Activated T-helper 1 cell treated with anti-CD3 and anti-CD28 coated beads, Interleukin-12 subunit alpha, Interleukin-12 subunit beta, Interleukin-2, Interleukin-4 antibody, amounts not matched to agents 30 ng/mL and 10 ng/mL and 1 ng/mL, durations not matched to agents 14 hours and 24 hours and 36 hours (primary cell): ENCODE measurements at regions not wholly inside any gene's neighbourhood (a gene's known extent, or its start where the extent isn't known, plus 50 kb on each side); places are given as distances from the start of the nearest gene placed in this dataset.

Experiments used
- DNase-seq: peaks from one replicate; pipeline ENCODE4 v3.0.0; 2021; ENCODE audit warnings: low spot score
- H3K27ac Mint-ChIP-seq: one replicate; pipeline ENCODE4 v1.8.0; 2021; ENCODE audit warnings: mild to moderate bottlenecking, mixed read lengths
- H3K27me3 Mint-ChIP-seq: one replicate; pipeline ENCODE4 v1.8.0; 2022; ENCODE audit warnings: mild to moderate bottlenecking, moderate library complexity, mixed read lengths; ENCODE audit not compliant: insufficient read depth
- H3K36me3 Mint-ChIP-seq: one replicate; pipeline ENCODE4 v1.8.0; 2021; ENCODE audit warnings: low read depth, mixed read lengths
- H3K4me1 Mint-ChIP-seq: one replicate; pipeline ENCODE4 v1.8.0; 2021; ENCODE audit warnings: low read depth, mixed read lengths
- H3K4me3 Mint-ChIP-seq: one replicate; pipeline ENCODE4 v1.8.0; 2021; ENCODE audit warnings: mild to moderate bottlenecking, moderate library complexity, mixed read lengths
- H3K9me3 Mint-ChIP-seq: one replicate; pipeline ENCODE4 v1.8.0; 2021; ENCODE audit warnings: mixed read lengths
- intact Hi-C: fragments of 100-400 bp; cut with micrococcal nuclease; formaldehyde crosslinking; loops from one replicate; pipeline ENCODE4 v1.15.1; 2024

DNA sequence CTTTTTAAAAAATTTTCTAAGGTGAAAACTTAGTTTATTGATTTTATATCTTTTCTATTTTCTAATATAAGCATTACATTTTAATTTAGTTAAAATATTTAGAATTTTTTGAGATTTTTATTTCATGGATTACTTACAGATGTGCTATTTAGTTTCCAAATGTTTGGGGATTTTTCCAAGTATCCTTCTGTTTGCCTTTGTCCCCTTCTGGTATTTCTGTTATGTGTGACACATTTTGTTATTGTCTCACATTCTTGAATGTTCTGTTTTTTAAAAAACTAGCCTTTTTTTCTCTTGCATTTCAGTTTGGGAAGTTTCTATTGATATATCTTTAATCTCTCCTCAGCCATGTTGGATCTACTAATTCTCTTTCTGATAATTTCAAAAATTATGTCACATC, 234.9 kb downstream of the FAM170A start:
- Mint-ChIP-seq H3K36me3 (no peaks in the 10 kb centered on the region), H3K4me3 (no peak overlapping the region), H3K4me1 (no peaks in the 10 kb centered on the region), H3K9me3 (no peaks in the 10 kb centered on the region), H3K27me3 (no peaks in the 10 kb centered on the region), H3K27ac (no peak overlapping the region)
- intact Hi-C loops: no loop called here
- DNase-seq: no peak

DNA sequence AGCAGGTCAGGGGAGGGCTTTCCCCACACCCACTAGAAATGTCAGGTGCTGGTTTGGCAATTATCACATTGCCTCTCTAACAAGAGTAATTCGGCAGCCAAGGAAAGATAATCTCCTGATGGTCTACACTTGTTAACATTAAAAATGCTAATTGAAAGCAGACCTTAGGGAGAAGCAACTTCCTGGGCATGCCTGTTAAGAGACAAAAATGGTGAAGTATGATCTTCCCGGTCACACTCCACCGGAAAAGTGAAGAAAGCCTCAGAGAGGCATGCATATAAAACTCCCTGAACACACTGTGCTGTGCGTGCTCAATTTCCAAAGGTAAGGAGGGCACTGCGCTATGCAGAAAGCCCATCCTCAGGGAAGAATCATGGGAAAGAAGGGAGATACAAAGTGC, 244.3 kb downstream of the FAM170A start:
- no peaks in the 10 kb centered on the region for H3K36me3 Mint-ChIP-seq
- H3K9me3 Mint-ChIP-seq: no peaks in the 10 kb centered on the region
- intact Hi-C loops: no loop called here
- no peaks in the 10 kb centered on the region for H3K27me3 Mint-ChIP-seq
- no peak overlapping the region for H3K4me3 Mint-ChIP-seq
- DNase-seq: no peak
- no peaks in the 10 kb centered on the region for H3K4me1 Mint-ChIP-seq
- H3K27ac Mint-ChIP-seq: no peak overlapping the region

DNA sequence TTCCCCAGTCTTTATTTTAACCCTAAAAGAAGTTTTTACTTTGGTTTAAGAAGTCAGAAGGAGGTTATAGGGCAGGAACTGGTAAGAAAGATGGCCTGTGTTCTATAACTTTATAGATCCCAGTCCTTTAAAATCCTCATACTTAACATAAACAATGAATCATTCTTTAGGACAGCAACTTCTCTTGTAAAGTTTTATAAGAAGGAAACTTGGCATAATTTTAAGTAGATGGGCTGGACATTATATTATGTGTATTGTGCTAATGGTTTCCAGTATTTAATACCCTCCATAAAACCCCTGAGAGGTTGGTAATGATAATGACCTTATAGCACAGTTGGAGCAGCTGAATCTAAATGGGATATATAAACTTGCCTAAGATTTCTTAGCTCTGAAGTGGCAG, 247.2 kb downstream of the FAM170A start:
- Mint-ChIP-seq H3K27ac (no peak overlapping the region), H3K36me3 (no peaks in the 10 kb centered on the region), H3K4me3 (no peak overlapping the region), H3K9me3 (no peaks in the 10 kb centered on the region), H3K27me3 (no peaks in the 10 kb centered on the region), H3K4me1 (no peaks in the 10 kb centered on the region)
- DNase-seq: no peak
- intact Hi-C loops: no loop called here

DNA sequence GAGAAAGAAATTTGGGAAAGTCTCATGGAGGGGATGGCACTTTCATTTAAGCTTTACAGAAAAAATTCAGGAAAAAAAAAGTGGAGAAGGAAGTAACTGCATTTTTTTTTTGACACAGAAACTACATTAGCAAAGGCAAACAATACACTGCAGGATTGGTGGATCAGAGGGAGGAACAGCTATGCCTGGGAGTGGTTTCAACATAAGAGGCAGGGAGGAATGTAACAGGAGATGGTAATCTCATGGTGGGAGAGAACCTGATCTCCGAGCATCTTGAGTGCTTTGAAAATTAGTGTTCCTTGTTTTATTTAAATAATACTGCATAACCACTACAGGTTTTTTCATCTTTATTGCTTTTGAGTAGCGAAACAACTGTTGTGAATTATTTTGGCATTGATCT, 249.4 kb downstream of the FAM170A start:
- no peaks in the 10 kb centered on the region for H3K4me1 Mint-ChIP-seq

DNA sequence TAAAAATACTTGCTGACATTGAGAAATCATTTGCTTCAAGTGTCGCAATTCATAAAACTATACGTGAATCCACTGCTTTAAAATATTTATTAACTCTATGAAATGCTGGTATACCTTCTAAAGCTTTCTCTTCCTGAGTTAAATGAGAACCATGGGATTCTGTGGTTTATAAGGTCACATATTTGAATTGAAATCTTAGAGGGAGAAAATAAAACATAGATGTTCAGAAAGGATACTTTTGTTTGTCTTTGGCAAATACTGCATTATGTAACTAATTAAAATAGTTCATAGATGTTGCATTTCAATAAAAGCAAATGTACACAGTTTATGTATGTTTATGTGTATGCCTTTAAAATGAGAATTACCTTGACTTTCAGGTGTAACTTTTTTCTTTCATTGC, 250.1 kb downstream of the FAM170A start:
- no peak for DNase-seq
- H3K36me3 Mint-ChIP-seq: no peaks in the 10 kb centered on the region
- no peaks in the 10 kb centered on the region for H3K4me1 Mint-ChIP-seq
- no peaks in the 10 kb centered on the region for H3K9me3 Mint-ChIP-seq
- H3K27me3 Mint-ChIP-seq: no peaks in the 10 kb centered on the region
- intact Hi-C loops: no loop called here
- no peak overlapping the region for H3K27ac Mint-ChIP-seq
- H3K4me3 Mint-ChIP-seq: no peak overlapping the region

More for the DNA sequence above, 249.4 kb downstream of the FAM170A start:
- H3K27me3 Mint-ChIP-seq: no peaks in the 10 kb centered on the region
- no peaks in the 10 kb centered on the region for H3K9me3 Mint-ChIP-seq
- intact Hi-C loops: no loop called here
- H3K4me3 Mint-ChIP-seq: no peak overlapping the region
- no peak overlapping the region for H3K27ac Mint-ChIP-seq
- no peaks in the 10 kb centered on the region for H3K36me3 Mint-ChIP-seq
- no peak for DNase-seq

DNA sequence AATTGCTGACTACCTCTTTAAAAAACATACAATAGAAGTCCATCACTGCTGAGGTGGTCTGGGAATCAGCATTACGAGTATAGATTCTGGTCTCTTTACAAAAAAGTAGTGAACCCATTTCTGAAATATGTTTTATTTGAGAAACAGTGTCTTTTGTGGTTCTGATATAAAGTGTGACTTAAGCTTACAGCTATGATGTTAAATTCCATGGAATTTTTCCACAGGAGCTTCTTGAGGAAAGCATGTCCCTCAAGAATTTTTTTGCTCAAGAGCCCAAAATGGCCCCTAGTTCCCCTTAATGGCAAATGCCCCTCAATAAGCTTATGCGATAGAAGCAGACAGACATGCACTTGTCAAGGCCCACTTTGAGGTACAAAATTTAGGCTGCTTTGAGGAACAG, 265.7 kb downstream of the FAM170A start:
- Mint-ChIP-seq H3K9me3 (no peaks in the 10 kb centered on the region), H3K27ac (no peak overlapping the region), H3K27me3 (peaks cover 3% of the 10 kb centered on the region), H3K4me1 (no peaks in the 10 kb centered on the region), H3K36me3 (no peaks in the 10 kb centered on the region), H3K4me3 (no peak overlapping the region)
- DNase-seq: no peak
- intact Hi-C loops: no loop called here

DNA sequence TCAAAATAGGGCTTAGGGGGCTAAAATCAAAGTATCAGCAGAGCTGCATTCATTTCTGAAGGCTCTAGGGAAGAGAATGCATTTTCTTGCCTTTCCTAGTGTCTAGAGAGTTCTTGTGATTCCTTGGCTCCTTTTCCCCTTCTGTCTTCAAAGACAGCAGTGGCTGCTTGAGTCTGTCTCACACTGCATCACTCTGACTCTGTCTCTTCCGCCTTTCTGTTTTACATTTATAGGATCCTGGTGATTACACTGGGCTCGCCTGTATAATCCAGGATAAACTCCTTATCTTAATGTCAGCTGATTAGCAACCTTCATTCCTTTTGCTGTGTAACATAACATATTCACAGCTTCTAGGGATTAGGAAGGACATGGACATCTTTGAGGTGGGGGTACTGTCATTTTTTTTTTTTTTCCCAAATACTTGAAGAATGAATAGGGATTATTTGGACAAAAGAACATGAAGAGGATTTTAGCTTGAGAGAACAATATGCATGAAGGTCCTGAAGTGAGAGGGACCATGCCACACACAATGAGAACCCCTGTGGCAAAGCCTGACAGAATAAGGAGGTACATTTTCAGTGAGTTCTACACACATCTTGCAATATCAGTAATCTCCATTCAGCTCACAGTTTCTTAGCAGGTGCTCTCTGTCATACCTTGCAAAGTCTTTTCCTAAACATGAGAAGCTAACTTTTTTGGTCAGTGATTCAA, 267.6 kb downstream of the FAM170A start:
- Mint-ChIP-seq H3K36me3 (no peaks in the 10 kb centered on the region), H3K4me3 (no peak overlapping the region), H3K9me3 (no peaks in the 10 kb centered on the region), H3K27ac (no peak overlapping the region), H3K4me1 (no peaks in the 10 kb centered on the region), H3K27me3 (peaks cover 3% of the 10 kb centered on the region)
- DNase-seq: no peak
- intact Hi-C loops: no loop called here

DNA sequence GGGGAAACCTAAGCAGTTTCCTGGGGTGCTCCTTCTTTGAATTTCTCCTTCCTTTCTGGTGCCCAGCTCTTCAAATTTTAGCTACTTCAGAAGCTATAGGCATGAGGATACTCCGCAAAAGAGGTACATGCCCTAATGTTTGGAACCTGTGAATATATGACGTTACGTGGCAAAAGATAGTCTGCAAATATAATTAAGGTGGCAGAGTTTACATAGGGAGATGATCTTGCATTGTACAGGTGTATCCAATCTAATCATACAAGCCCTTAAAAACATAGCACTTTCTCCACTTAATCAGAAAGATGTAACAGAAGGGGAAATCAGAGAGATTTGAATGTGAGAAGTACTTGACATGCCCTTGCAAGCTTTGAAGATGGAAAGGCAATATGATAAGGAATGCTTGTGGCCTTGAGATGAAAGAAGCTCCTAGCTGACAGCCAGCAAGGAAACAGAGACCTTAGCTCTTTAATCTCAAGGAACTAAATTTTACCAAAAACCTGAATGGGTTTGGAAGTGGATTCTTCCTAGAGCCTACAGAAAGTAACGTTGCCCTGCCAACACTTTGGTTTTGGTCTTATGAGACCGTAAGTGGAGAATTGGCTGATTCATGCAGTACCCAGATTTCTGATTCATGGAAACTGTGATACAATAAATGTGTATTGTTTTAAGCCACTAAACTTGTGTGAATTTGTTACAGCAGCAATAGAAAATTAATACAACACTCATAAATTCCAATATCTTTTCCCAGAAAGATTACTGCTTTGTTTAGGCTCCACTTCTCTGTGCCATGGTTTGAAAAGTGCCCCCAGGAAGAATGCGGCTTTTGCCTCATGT, 268.4 kb downstream of the FAM170A start:
- Mint-ChIP-seq H3K4me3 (no peak overlapping the region), H3K4me1 (no peaks in the 10 kb centered on the region), H3K27ac (no peak overlapping the region), H3K36me3 (no peaks in the 10 kb centered on the region), H3K27me3 (peaks cover 4% of the 10 kb centered on the region), H3K9me3 (no peaks in the 10 kb centered on the region)
- intact Hi-C loops: no loop called here
- no peak for DNase-seq

DNA sequence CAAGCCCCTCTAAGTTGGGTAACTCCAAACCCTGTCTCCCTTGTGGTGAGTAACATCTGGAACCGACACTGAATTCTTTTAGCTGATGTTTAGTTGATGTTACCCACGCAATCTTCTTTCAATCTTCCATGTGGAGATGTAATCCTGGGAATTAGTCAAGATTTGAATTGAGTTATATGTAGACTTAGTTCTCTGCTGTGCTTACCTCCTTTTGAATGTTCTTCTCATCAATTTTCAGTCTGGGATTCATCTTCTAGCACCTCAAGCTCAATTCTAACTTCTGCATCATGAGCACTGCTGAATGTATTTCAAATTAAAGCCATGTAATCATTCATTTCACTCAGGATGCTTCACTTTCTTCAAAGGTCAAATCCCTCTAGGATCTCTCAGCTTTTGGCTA, 270.6 kb downstream of the FAM170A start:
- Mint-ChIP-seq H3K27ac (no peak overlapping the region), H3K27me3 (peaks cover 4% of the 10 kb centered on the region), H3K9me3 (no peaks in the 10 kb centered on the region), H3K4me3 (no peak overlapping the region), H3K36me3 (no peaks in the 10 kb centered on the region), H3K4me1 (no peaks in the 10 kb centered on the region)
- DNase-seq: no peak
- intact Hi-C loops: no loop called here

DNA sequence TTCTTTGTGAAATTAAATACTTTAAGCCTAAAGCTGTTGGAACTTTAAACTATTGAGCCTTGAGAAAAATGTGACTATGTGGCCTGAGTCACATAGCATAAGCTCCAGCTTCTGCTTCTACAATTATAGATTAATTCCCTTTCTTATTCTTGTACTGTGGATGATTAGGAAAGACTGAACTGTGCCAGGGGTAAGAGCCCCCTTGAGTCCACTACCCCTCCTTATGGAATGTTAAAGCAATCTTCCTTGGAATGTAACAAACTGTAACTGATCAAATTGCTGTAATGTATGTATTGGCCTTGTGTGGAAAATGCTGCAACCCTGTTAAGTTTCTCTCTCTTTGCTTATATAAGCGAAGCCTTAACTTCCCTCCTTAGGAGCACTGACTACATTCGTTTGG, 273.2 kb downstream of the FAM170A start:
- H3K27ac Mint-ChIP-seq: no peak overlapping the region
- H3K36me3 Mint-ChIP-seq: no peaks in the 10 kb centered on the region

DNA sequence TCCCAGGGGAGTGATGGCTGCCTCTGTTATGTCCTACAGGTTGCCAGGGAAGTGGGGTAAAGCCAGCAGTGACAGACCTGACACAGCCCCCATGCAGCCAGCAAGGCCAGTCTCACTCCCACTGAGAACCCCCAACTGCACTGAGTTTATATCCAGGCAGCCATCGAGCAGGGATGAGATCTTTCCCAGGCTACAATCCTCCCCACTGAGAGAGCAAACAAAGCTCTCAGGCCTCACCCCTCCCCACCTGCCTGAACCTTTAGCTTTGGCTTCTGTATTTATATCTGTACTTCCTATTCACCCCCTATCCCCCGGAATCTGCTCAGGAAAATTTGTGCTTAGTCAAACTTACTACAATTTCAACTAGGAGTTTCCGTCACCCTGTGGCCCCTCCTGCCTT, 284.1 kb downstream of the FAM170A start:
- Mint-ChIP-seq H3K27ac (no peak overlapping the region), H3K36me3 (no peaks in the 10 kb centered on the region), H3K9me3 (no peaks in the 10 kb centered on the region), H3K27me3 (no peaks in the 10 kb centered on the region), H3K4me3 (no peak overlapping the region), H3K4me1 (no peaks in the 10 kb centered on the region)
- DNase-seq: no peak
- intact Hi-C loops: no loop called here

More for the DNA sequence above, 273.2 kb downstream of the FAM170A start:
- H3K4me3 Mint-ChIP-seq: no peak overlapping the region
- no peaks in the 10 kb centered on the region for H3K9me3 Mint-ChIP-seq
- H3K4me1 Mint-ChIP-seq: no peaks in the 10 kb centered on the region
- peaks cover 1% of the 10 kb centered on the region for H3K27me3 Mint-ChIP-seq
- DNase-seq: no peak
- intact Hi-C loops: no loop called here

DNA sequence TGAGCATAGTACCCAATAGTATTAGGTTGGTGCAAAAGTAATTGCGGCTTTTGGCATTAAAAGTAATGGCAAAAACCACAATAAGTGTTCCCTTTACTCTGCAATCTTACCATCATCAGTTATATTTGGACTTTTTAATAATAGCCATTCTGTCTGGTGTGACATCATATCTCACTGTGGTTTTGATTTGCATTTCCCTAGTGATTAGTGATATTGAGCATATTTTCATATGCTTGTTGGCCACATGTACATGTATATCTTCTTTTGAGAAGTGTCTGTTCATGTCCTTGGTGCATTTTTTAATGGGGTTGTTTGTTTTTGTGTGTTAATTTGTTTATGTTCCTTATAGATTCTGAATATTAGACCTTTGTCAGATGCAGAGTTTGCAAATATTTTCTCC, 289.9 kb downstream of the FAM170A start:
- Mint-ChIP-seq H3K9me3 (no peaks in the 10 kb centered on the region), H3K36me3 (no peaks in the 10 kb centered on the region)
- intact Hi-C loops: no loop called here

DNA sequence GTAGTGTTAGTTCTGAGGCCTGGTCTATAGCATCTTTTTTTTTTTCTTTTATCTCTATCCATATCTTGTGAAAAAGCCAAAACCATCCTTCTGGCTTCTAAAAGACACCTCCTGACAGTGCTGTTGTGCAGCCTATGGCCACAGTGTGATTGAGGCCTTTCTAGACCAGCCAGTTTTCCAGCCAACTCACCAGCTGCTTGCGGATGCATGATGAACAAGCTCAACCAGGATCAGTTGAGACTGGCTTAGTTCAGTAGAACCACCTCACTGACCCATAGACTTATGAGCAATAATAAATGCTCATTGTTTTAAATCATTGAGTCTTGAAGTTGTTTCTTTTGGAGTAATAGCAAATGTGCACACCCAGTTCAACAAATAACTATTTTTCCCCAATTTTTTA, 296.9 kb downstream of the FAM170A start:
- Mint-ChIP-seq H3K9me3 (no peaks in the 10 kb centered on the region), H3K4me1 (no peaks in the 10 kb centered on the region), H3K27me3 (no peaks in the 10 kb centered on the region), H3K27ac (no peak overlapping the region), H3K4me3 (no peak overlapping the region), H3K36me3 (no peaks in the 10 kb centered on the region)
- intact Hi-C loops: no loop called here
- no peak for DNase-seq

More for the DNA sequence above, 289.9 kb downstream of the FAM170A start:
- no peak overlapping the region for H3K27ac Mint-ChIP-seq
- H3K4me3 Mint-ChIP-seq: no peak overlapping the region
- H3K27me3 Mint-ChIP-seq: no peaks in the 10 kb centered on the region
- no peaks in the 10 kb centered on the region for H3K4me1 Mint-ChIP-seq
- no peak for DNase-seq
